GM12865 (cell line): ENCODE measurements at regions not wholly inside any gene's neighbourhood (a gene's known extent, or its start where the extent isn't known, plus 50 kb on each side); places are given as distances from the start of the nearest gene placed in this dataset.

ENCODE experiments used
- DNase-seq: peaks from one replicate; pipeline ENCODE4 v3.0.0; 2010; ENCODE audit warnings: low read depth
- H3K4me3 ChIP-seq: 2 replicates; pipeline ENCODE4 v1.5.1; 2011; ENCODE audit warnings: mild to moderate bottlenecking, low read depth, low read length, control low read depth
- TF ChIP-seq, protein P1 (sequence below): IDR thresholded peaks from 2 replicates; pipeline ENCODE4 v1.5.1; 2011; ENCODE audit warnings: low read length, control low read depth, low read depth, inconsistent platforms; ENCODE audit not compliant: insufficient read depth; ENCODE audit errors: missing control alignments

DNA sequence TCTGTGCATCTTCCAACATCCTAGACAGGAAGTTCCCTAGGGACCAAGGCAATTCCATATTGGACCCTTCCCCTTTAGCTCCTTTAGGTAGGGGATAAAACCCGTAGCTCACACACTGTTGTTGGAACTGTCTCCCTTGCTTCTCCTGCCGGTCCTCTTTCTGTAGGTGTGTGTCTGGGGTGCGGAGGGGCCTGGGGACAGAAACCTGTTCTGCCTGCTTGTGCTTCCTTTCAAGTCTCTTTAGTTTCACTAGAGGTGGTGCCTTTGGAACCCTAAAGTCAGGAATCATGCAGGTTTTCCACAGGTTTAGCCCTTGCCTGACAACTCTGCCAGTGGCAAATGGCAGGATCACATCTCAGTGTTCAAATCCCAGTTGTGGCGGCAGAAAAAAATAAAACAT, 74.6 kb upstream of the PTGFRN start:
- H3K4me3 ChIP-seq = no peak overlapping the region
- TF ChIP-seq, protein P1, sequence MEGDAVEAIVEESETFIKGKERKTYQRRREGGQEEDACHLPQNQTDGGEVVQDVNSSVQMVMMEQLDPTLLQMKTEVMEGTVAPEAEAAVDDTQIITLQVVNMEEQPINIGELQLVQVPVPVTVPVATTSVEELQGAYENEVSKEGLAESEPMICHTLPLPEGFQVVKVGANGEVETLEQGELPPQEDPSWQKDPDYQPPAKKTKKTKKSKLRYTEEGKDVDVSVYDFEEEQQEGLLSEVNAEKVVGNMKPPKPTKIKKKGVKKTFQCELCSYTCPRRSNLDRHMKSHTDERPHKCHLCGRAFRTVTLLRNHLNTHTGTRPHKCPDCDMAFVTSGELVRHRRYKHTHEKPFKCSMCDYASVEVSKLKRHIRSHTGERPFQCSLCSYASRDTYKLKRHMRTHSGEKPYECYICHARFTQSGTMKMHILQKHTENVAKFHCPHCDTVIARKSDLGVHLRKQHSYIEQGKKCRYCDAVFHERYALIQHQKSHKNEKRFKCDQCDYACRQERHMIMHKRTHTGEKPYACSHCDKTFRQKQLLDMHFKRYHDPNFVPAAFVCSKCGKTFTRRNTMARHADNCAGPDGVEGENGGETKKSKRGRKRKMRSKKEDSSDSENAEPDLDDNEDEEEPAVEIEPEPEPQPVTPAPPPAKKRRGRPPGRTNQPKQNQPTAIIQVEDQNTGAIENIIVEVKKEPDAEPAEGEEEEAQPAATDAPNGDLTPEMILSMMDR = no peak
- DNase-seq = no peak

DNA sequence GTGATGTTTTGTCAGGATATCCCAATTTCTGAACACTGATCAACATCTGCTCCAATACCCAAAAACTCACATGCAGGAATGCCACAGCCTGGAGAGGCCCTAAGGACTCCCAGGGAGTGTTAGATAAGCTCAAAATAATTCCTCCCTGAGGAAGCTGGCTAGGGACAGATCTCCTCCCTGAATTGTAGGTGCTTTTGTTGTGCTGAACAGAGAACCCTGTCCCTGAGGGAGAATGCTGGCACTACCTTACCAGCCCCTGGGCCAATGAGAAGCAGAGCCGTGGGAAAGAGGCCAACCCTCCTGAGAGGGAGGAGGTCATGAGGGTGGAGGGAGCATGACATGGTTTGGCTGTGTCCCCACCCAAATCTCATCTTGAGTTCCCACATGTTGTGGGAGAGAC, 73.6 kb upstream of the PTGFRN start:
- no peak overlapping the region for H3K4me3 ChIP-seq
- TF ChIP-seq, protein P1 = no peak
- no peak for DNase-seq

DNA sequence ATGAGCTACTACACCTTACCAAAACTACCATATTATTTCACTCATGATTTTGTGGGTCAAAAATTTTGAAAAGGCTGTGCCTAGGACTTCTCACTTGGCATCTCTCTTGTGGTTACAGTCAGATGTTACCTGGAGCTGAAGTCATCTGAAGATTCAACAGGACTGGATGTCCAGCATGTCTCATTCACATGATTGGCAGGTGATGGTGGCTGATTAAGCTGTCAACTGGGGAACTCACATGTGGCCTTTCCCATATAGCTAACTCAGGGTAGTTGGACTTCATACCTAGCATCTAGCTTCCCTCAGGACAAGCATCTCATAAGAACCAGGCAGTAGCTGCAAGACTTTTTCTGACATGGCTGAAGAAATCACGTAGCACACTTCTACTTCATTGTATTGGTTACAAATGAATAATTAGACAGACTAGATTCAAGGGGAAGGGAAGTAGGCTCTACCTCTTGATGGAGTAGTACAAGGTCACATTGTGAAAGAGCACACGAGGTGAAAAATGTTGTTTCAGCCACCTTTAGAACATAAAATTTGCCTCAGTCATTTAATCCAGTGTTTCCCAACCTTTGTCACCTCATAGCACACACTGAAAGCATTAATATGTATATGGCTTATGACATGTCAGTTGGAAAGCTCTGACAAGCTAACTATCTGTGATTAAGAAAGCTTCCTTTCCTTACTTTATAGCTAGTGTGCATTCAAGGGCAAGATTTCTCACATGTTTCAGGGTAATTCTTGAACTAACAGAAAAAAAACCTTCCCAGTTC, 68.0 kb upstream of the PTGFRN start:
- DNase-seq = no peak
- TF ChIP-seq, protein P1 = no peak
- H3K4me3 ChIP-seq = no peak overlapping the region

DNA sequence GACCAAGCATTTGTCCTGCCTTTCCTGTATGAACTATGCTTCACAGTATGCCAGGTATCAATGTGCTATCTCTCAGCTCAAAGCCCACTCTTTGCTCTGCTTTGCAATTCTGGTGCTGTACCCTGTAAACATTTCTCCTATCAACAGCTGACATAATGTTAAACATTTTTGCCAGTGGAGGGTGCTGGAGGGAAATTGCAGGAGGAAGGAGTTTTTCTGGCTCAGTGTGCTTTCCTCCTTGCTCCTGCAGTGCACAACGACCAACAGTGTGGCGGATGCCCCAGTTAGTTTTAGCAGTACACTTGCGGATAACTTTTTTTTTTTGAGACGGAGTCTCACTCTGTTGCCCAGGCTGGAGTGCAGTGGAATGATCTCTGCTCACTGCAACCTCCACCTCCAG, 67.1 kb upstream of the PTGFRN start:
- H3K4me3 ChIP-seq = no peak overlapping the region
- DNase-seq = no peak
- TF ChIP-seq, protein P1 = no peak

DNA sequence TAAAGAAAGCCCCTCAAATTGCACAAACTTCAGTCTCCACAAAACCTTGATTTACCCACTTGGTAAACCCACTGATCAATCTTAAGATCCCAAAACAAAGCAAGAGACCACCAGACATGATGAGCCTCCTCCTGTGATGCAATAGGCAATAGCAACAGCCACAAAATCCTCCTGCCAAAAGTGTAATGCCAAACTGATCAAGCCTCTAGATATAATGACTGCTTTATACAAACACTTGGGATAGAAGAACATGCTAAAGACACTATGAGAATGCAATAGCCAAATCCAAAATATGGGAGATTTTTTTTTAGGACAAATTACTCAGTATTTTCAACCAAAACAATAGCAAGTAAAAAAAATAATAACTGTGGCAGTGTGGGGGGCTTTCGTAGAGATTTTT, 64.9 kb upstream of the PTGFRN start:
- no peak for DNase-seq
- no peak overlapping the region for H3K4me3 ChIP-seq
- TF ChIP-seq, protein P1 = no peak

DNA sequence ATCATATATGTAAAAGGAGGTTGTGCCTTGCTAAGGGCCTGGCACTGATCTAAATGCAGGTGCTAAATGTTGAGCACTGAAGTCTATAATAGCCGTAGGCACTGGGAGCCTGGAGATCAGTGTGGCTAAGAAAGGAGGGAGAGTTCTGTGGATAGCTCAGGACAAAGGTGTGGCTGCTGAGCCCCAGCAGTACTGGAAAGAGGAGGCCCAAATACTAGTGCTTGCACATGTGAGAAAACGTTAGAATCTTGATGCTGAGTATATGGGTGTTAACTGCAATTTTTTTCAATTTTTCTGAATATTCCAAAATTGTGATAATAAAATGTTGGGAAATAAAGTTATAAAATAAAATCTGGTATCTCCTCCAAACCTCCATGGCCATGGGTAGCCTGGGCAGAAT, 62.5 kb upstream of the PTGFRN start:
- TF ChIP-seq, protein P1 = no peak
- no peak overlapping the region for H3K4me3 ChIP-seq
- no peak for DNase-seq
